ENCODE measurements at regions not wholly inside any gene's neighbourhood (a gene's known extent, or its start where the extent isn't known, plus 50 kb on each side); places are given as distances from the start of the nearest gene placed in this dataset.

- H3K79me2 ChIP-seq (ENCODE audit: insufficient read depth, low read length) = no peaks in the 10 kb centered on the region
- H3K36me3 ChIP-seq (ENCODE audit: insufficient read depth, low read length) = no peaks in the 10 kb centered on the region
- TF ChIP-seq EZH2 (IDR thresholded peaks at IDR 0.05; ENCODE audit: borderline replicate concordance, low read depth, low read length, severe bottlenecking) (no peak), CTCF (IDR thresholded peaks at IDR 0.05; ENCODE audit: borderline replicate concordance, extremely low read depth, low read length, poor library complexity, severe bottlenecking) (no peak)
- H3K4me3 ChIP-seq (ENCODE audit: low read depth in 1 of 2, low read length in 2 of 2) = no peak overlapping the region
- no peak overlapping the region for H2AFZ ChIP-seq (ENCODE audit: low read depth, low read length)
- DNase-seq (no peak), ATAC-seq (ENCODE audit: insufficient read depth, low read depth) (no peak)
- H3K4me2 ChIP-seq (ENCODE audit: insufficient read depth, low read length) = no peak overlapping the region
- H3K27ac ChIP-seq (ENCODE audit: low read length) = no peak overlapping the region
- no peaks in the 10 kb centered on the region for H4K20me1 ChIP-seq (ENCODE audit: insufficient read depth, low read length)
- no peak overlapping the region for H3K9ac ChIP-seq (ENCODE audit: low read depth, low read length)
- H3K27me3 ChIP-seq (ENCODE audit: insufficient read depth, low read length, poor library complexity) = no peaks in the 10 kb centered on the region
- no peaks in the 10 kb centered on the region for H3K4me1 ChIP-seq (ENCODE audit: insufficient read depth, low read length)
- no peaks in the 10 kb centered on the region for H3K9me3 ChIP-seq (ENCODE audit: insufficient read depth, low read length, severe bottlenecking)
Measured at GRCh38 chr9:94018628-94019027, 63.5 kb upstream of the BARX1 start.

GRCh38 chr9:94017939-94018531, 62.9 kb upstream of the BARX1 start:
- Histone ChIP-seq H4K20me1 (ENCODE audit: insufficient read depth, low read length) (no peaks in the 10 kb centered on the region), H3K4me2 (ENCODE audit: insufficient read depth, low read length) (no peak overlapping the region), H3K4me1 (ENCODE audit: insufficient read depth, low read length) (no peaks in the 10 kb centered on the region), H3K36me3 (ENCODE audit: insufficient read depth, low read length) (no peaks in the 10 kb centered on the region), H3K27me3 (ENCODE audit: insufficient read depth, low read length, poor library complexity) (no peaks in the 10 kb centered on the region), H3K9ac (ENCODE audit: low read depth, low read length) (no peak overlapping the region), H2AFZ (ENCODE audit: low read depth, low read length) (no peak overlapping the region), H3K79me2 (ENCODE audit: insufficient read depth, low read length) (no peaks in the 10 kb centered on the region), H3K4me3 (ENCODE audit: low read depth in 1 of 2, low read length in 2 of 2) (no peak overlapping the region), H3K9me3 (ENCODE audit: insufficient read depth, low read length, severe bottlenecking) (no peaks in the 10 kb centered on the region), H3K27ac (ENCODE audit: low read length) (no peak overlapping the region)
- TF ChIP-seq EZH2 (IDR thresholded peaks at IDR 0.05; ENCODE audit: borderline replicate concordance, low read depth, low read length, severe bottlenecking) = no peak
- TF ChIP-seq CTCF (IDR thresholded peaks at IDR 0.05; ENCODE audit: borderline replicate concordance, extremely low read depth, low read length, poor library complexity, severe bottlenecking) = no peak
- no peak for ATAC-seq (ENCODE audit: insufficient read depth, low read depth)
- DNase-seq = no peak

- H3K4me3 ChIP-seq (ENCODE audit: low read depth in 1 of 2, low read length in 2 of 2) = no peak overlapping the region
- no peak overlapping the region for H2AFZ ChIP-seq (ENCODE audit: low read depth, low read length)
- no peaks in the 10 kb centered on the region for H3K27me3 ChIP-seq (ENCODE audit: insufficient read depth, low read length, poor library complexity)
- H3K79me2 ChIP-seq (ENCODE audit: insufficient read depth, low read length) = no peaks in the 10 kb centered on the region
- DNase-seq (no peak), ATAC-seq (ENCODE audit: insufficient read depth, low read depth) (no peak)
- no peak overlapping the region for H3K4me2 ChIP-seq (ENCODE audit: insufficient read depth, low read length)
- no peaks in the 10 kb centered on the region for H3K36me3 ChIP-seq (ENCODE audit: insufficient read depth, low read length)
- no peaks in the 10 kb centered on the region for H3K4me1 ChIP-seq (ENCODE audit: insufficient read depth, low read length)
- no peaks in the 10 kb centered on the region for H4K20me1 ChIP-seq (ENCODE audit: insufficient read depth, low read length)
- no peak overlapping the region for H3K9ac ChIP-seq (ENCODE audit: low read depth, low read length)
- TF ChIP-seq EZH2 (IDR thresholded peaks at IDR 0.05; ENCODE audit: borderline replicate concordance, low read depth, low read length, severe bottlenecking) (no peak), CTCF (IDR thresholded peaks at IDR 0.05; ENCODE audit: borderline replicate concordance, extremely low read depth, low read length, poor library complexity, severe bottlenecking) (no peak)
- no peak overlapping the region for H3K27ac ChIP-seq (ENCODE audit: low read length)
- no peaks in the 10 kb centered on the region for H3K9me3 ChIP-seq (ENCODE audit: insufficient read depth, low read length, severe bottlenecking)
Measured at GRCh38 chr9:94016744-94017143, 61.6 kb upstream of the BARX1 start.

- H3K79me2 ChIP-seq (ENCODE audit: insufficient read depth, low read length) = no peaks in the 10 kb centered on the region
- H3K36me3 ChIP-seq (ENCODE audit: insufficient read depth, low read length) = no peaks in the 10 kb centered on the region
- no peaks in the 10 kb centered on the region for H3K27me3 ChIP-seq (ENCODE audit: insufficient read depth, low read length, poor library complexity)
- H3K4me2 ChIP-seq (ENCODE audit: insufficient read depth, low read length) = no peak overlapping the region
- H3K4me1 ChIP-seq (ENCODE audit: insufficient read depth, low read length) = no peaks in the 10 kb centered on the region
- ATAC-seq (ENCODE audit: insufficient read depth, low read depth) (no peak), DNase-seq (no peak)
- TF ChIP-seq EZH2 (IDR thresholded peaks at IDR 0.05; ENCODE audit: borderline replicate concordance, low read depth, low read length, severe bottlenecking) (no peak), CTCF (IDR thresholded peaks at IDR 0.05; ENCODE audit: borderline replicate concordance, extremely low read depth, low read length, poor library complexity, severe bottlenecking) (no peak)
- no peak overlapping the region for H2AFZ ChIP-seq (ENCODE audit: low read depth, low read length)
- no peak overlapping the region for H3K27ac ChIP-seq (ENCODE audit: low read length)
- H3K4me3 ChIP-seq (ENCODE audit: low read depth in 1 of 2, low read length in 2 of 2) = no peak overlapping the region
- no peak overlapping the region for H3K9ac ChIP-seq (ENCODE audit: low read depth, low read length)
- no peaks in the 10 kb centered on the region for H4K20me1 ChIP-seq (ENCODE audit: insufficient read depth, low read length)
- H3K9me3 ChIP-seq (ENCODE audit: insufficient read depth, low read length, severe bottlenecking) = no peaks in the 10 kb centered on the region
Measured at GRCh38 chr9:94014920-94015319, 59.8 kb upstream of the BARX1 start.

All from DND-41 (cell line).